GM23338 (cell line): ENCODE measurements at regions not wholly inside any gene's neighbourhood (a gene's known extent, or its start where the extent isn't known, plus 50 kb on each side); places are given as distances from the start of the nearest gene placed in this dataset.

Source experiments
- ATAC-seq: fragments of 200-7000 bp; cut with Tn5 transposase; 3 replicates; pipeline ENCODE4 v1.9.1; 2020
- DNase-seq: peaks from one replicate; pipeline ENCODE4 v3.0.0-alpha.2; 2015; ENCODE audit warnings: low spot score
- H2AFZ ChIP-seq: fragments of 200-600 bp; sonication (generic); 2 replicates; pipeline ENCODE4 v1.8.0; 2016; ENCODE audit warnings: antibody characterized with exemption, mild to moderate bottlenecking, moderate library complexity
- H3F3A ChIP-seq: fragments of 200-600 bp; sonication (generic); replicated peaks from 2 replicates; pipeline ENCODE4 v1.8.0; 2017; ENCODE audit warnings: antibody characterized with exemption, mixed run types, low read depth
- H3K27ac ChIP-seq: fragments of 200-600 bp; sonication (generic); 2 replicates; pipeline ENCODE4 v1.6.1; 2016; ENCODE audit warnings: low read depth
- H3K27me3 ChIP-seq: fragments of 200-600 bp; sonication (generic); 2 replicates; pipeline ENCODE4 v1.8.0; 2016; ENCODE audit warnings: mild to moderate bottlenecking, mixed run types, moderate library complexity; ENCODE audit not compliant: insufficient read depth
- H3K36me3 ChIP-seq: fragments of 200-600 bp; sonication (generic); 2 replicates; pipeline ENCODE4 v1.8.0; 2016; ENCODE audit warnings: mild to moderate bottlenecking; ENCODE audit not compliant: insufficient read depth
- H3K4me1 ChIP-seq: fragments of 200-600 bp; sonication (generic); 2 replicates; pipeline ENCODE4 v1.8.0; 2016; ENCODE audit warnings: mild to moderate bottlenecking, moderate library complexity; ENCODE audit not compliant: insufficient read depth
- H3K4me2 ChIP-seq: fragments of 200-600 bp; sonication (generic); 2 replicates; pipeline ENCODE4 v1.7.1; 2017; ENCODE audit warnings: mixed run types
- H3K4me3 ChIP-seq: fragments of 200-600 bp; sonication (generic); 2 replicates; pipeline ENCODE4 v1.6.1; 2016; ENCODE audit warnings: mixed run types
- H3K79me2 ChIP-seq: fragments of 200-600 bp; sonication (generic); replicated peaks from 2 replicates; pipeline ENCODE4 v1.8.0; 2017; ENCODE audit warnings: mild to moderate bottlenecking; ENCODE audit not compliant: insufficient read depth
- H3K9me2 ChIP-seq: fragments of 200-600 bp; sonication (generic); 2 replicates; pipeline ENCODE4 v1.8.0; 2017; ENCODE audit not compliant: insufficient read depth
- H4K20me1 ChIP-seq: fragments of 200-600 bp; sonication (generic); replicated peaks from 2 replicates; pipeline ENCODE4 v1.8.0; 2017; ENCODE audit warnings: mild to moderate bottlenecking; ENCODE audit not compliant: insufficient read depth
- H3K27ac Mint-ChIP-seq: 2 replicates; pipeline ENCODE4 v1.8.0; 2020; ENCODE audit warnings: inconsistent platforms, mild to moderate bottlenecking, moderate library complexity, mixed read lengths
- H3K27me3 Mint-ChIP-seq: 3 replicates; pipeline ENCODE4 v1.8.0; 2022; ENCODE audit warnings: low read depth, mild to moderate bottlenecking, moderate library complexity, mixed read lengths, inconsistent platforms; ENCODE audit not compliant: insufficient read depth, poor library complexity
- H3K36me3 Mint-ChIP-seq: 3 replicates; pipeline ENCODE4 v1.8.0; 2021; ENCODE audit warnings: low read depth, mild to moderate bottlenecking, inconsistent platforms, moderate library complexity, mixed read lengths
- H3K4me1 Mint-ChIP-seq: 3 replicates; pipeline ENCODE4 v1.8.0; 2020; ENCODE audit warnings: mild to moderate bottlenecking, inconsistent platforms, mixed read lengths
- H3K4me3 Mint-ChIP-seq: 3 replicates; pipeline ENCODE4 v1.8.0; 2021; ENCODE audit warnings: moderate library complexity, mild to moderate bottlenecking, inconsistent platforms, mixed read lengths
- H3K9me3 Mint-ChIP-seq: 3 replicates; pipeline ENCODE4 v1.8.0; 2020; ENCODE audit warnings: moderate library complexity, mild to moderate bottlenecking, inconsistent platforms, mixed read lengths
- CREB1 ChIP-seq: fragments of 250-450 bp; sonication (Bioruptor Pico); IDR thresholded peaks from 2 replicates; pipeline ENCODE4 v1.5.0; 2020; ENCODE audit warnings: low read depth, mild to moderate bottlenecking, moderate library complexity
- ETS1 ChIP-seq: IDR thresholded peaks from 2 replicates; pipeline ENCODE4 v1.6.1; 2016; ENCODE audit warnings: antibody characterized with exemption
- EZH2 ChIP-seq: fragments of 200-600 bp; sonication (generic); IDR thresholded peaks from one replicate; pipeline ENCODE4 v1.8.0; 2017; ENCODE audit warnings: antibody characterized with exemption, mild to moderate bottlenecking, low read depth; ENCODE audit not compliant: unreplicated experiment
- EZH2phosphoT487 ChIP-seq: fragments of 200-600 bp; sonication (generic); IDR thresholded peaks from one replicate; pipeline ENCODE4 v1.8.1; 2018; ENCODE audit warnings: antibody characterized with exemption; ENCODE audit not compliant: unreplicated experiment
- JUNB ChIP-seq: IDR thresholded peaks from one replicate; pipeline ENCODE4 v1.6.1; 2016; ENCODE audit warnings: antibody characterized with exemption; ENCODE audit not compliant: unreplicated experiment
- NANOG ChIP-seq: IDR thresholded peaks from 2 replicates; pipeline ENCODE4 v1.6.1; 2016; ENCODE audit warnings: antibody characterized with exemption, borderline replicate concordance
- POLR2AphosphoS5 ChIP-seq: IDR thresholded peaks from 2 replicates; pipeline ENCODE4 v1.6.1; 2016; ENCODE audit warnings: antibody characterized with exemption, low read depth
- REST ChIP-seq: IDR thresholded peaks from one replicate; pipeline ENCODE4 v1.6.1; 2018; ENCODE audit warnings: antibody characterized with exemption; ENCODE audit not compliant: unreplicated experiment
- STAT1 ChIP-seq: IDR thresholded peaks from one replicate; pipeline ENCODE4 v1.6.1; 2016; ENCODE audit warnings: antibody characterized with exemption; ENCODE audit not compliant: unreplicated experiment
- ZNF114 ChIP-seq: fragments of 250-450 bp; sonication (Bioruptor Pico); IDR thresholded peaks from 2 replicates; pipeline ENCODE4 v1.5.0; 2020; ENCODE audit warnings: mild to moderate bottlenecking, moderate library complexity
- ZNF331 ChIP-seq: fragments of 250-450 bp; sonication (Bioruptor Pico); IDR thresholded peaks from 2 replicates; pipeline ENCODE4 v1.5.0; 2020; ENCODE audit warnings: low read depth, mild to moderate bottlenecking, moderate library complexity
- ZNF462 ChIP-seq: fragments of 250-450 bp; sonication (Bioruptor Pico); IDR thresholded peaks from 2 replicates; pipeline ENCODE4 v1.5.0; 2020; ENCODE audit warnings: mild to moderate bottlenecking, moderate library complexity

- Mint-ChIP-seq H3K9me3 (peaks cover 4% of the 10 kb centered on the region; the same call in 1 of the 3 replicates), H3K27ac (no peak overlapping the region), H3K27me3 (peaks cover 1% of the 10 kb centered on the region), H3K4me1 (peaks cover 5% of the 10 kb centered on the region; the same call in 2 of the 3 replicates), H3K4me3 (no peak overlapping the region), H3K36me3 (no peaks in the 10 kb centered on the region)
- no peaks in the 10 kb centered on the region for H3F3A ChIP-seq
- no peak overlapping the region for H3K4me3 ChIP-seq
- H3K79me2 ChIP-seq = no peaks in the 10 kb centered on the region
- no peak overlapping the region for H2AFZ ChIP-seq
- H3K9me2 ChIP-seq = peaks cover 7% of the 10 kb centered on the region; the same call in 1 of the 2 replicates
- no peaks in the 10 kb centered on the region for H4K20me1 ChIP-seq
- no peaks in the 10 kb centered on the region; the same call in 1 of the 2 replicates for H3K4me1 ChIP-seq
- TF ChIP-seq CREB1 (CRISPR knock-in tag) (no peak), NANOG (no peak), STAT1 (no peak), ZNF462 (CRISPR knock-in tag) (no peak), JUNB (no peak), REST (no peak), EZH2phosphoT487 (no peak), ZNF114 (no peak), EZH2 (no peak), ZNF331 (CRISPR knock-in tag) (no peak), POLR2AphosphoS5 (no peak), ETS1 (no peak)
- ATAC-seq = no peak
- no peak overlapping the region for H3K27ac ChIP-seq
- H3K36me3 ChIP-seq = no peaks in the 10 kb centered on the region
- no peaks in the 10 kb centered on the region for H3K27me3 ChIP-seq
- DNase-seq = no peak
- H3K4me2 ChIP-seq = no peak overlapping the region
Observed at GRCh38 chr12:19800884-19801283, 361.6 kb downstream of the AEBP2 start.
